ENCODE measurements at regions not wholly inside any gene's neighbourhood (a gene's known extent, or its start where the extent isn't known, plus 50 kb on each side); places are given as distances from the start of the nearest gene placed in this dataset.

DNA sequence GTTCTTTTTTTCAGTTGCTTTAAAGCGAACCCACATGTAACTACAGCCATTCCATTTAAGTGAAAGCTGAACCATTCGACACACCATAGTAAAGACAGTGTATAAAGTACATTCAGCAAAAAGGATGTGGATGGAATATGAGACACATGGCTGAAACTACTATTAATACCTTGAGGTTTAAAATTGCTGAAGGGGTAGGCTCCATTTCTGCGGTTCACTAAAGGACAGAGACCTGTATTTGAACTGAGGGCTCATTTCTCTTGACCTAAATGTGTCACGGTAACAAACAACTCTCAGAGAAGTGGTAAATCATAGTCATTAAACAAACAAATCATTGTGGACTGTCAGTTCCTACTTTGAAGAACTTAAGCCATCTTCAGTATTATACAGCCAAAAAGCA is 1085.6 kb upstream of the TENM3 start:
- Histone ChIP-seq H3K4me1 (ENCODE audit: low read length) (no peaks in the 10 kb centered on the region), H3K79me2 (ENCODE audit: low read length) (no peaks in the 10 kb centered on the region), H3K27me3 (ENCODE audit: low read length) (no peaks in the 10 kb centered on the region), H3K9me2 (replicated peaks; ENCODE audit: insufficient read depth, low read length) (no peaks in the 10 kb centered on the region), H3K9me3 (ENCODE audit: low read length) (no peaks in the 10 kb centered on the region), H2AFZ (ENCODE audit: low read length) (no peak overlapping the region), H3K4me3 (ENCODE audit: low read length) (no peak overlapping the region), H4K20me1 (ENCODE audit: insufficient read depth, low read depth, low read length) (no peaks in the 10 kb centered on the region), H3K27ac (ENCODE audit: low read length) (no peak overlapping the region), H3K36me3 (ENCODE audit: insufficient read depth, low read length) (no peaks in the 10 kb centered on the region), H3K4me2 (ENCODE audit: low read depth, low read length, poor library complexity, severe bottlenecking) (no peak overlapping the region), H3K9ac (ENCODE audit: low read length) (no peak overlapping the region)
- DNase-seq, result no peak

DNA sequence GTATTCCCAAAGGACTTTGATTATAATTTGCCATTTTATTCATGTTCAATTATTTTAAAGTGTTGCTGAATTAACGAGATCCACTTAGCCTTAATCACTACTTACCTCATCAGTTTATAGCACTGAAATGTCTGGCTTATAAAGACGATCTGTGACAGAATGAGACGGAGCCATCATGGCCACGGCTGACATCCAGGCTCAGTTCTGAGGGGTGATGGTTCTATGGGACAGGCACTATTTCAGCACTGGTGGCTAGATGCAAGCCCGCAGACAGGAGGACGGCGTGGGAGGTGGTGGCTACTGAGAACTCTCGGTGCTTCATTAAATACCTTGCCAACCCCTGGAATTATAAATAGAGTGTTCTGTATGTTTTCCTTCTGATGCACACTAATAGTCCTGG is 1084.2 kb upstream of the TENM3 start:
- Histone ChIP-seq H3K4me3 (ENCODE audit: low read length) (no peak overlapping the region), H3K27ac (ENCODE audit: low read length) (no peak overlapping the region), H3K4me2 (ENCODE audit: low read depth, low read length, poor library complexity, severe bottlenecking) (no peak overlapping the region)

DNA sequence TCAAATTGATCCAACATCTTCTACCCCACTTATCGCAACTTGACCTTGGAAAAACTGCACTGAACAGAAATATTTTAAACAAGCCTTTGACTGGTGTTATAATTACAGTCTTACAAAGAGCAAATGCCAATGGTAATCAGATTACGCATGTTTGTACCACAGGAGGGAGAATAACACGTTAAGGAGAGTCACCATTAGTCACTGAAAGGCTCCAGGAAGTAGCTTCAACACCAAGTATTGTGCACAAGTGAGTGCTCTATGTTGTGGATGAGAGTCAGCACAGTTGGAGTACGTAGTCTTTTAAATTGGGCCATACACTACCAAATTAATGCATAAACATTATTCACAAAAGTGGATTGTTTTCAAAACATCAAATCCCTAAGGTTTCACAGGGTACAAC is 1081.5 kb upstream of the TENM3 start:
- Histone ChIP-seq H3K4me1 (ENCODE audit: low read length) (no peaks in the 10 kb centered on the region), H3K9me3 (ENCODE audit: low read length) (no peaks in the 10 kb centered on the region), H3K27me3 (ENCODE audit: low read length) (no peaks in the 10 kb centered on the region), H2AFZ (ENCODE audit: low read length) (no peak overlapping the region), H3K36me3 (ENCODE audit: insufficient read depth, low read length) (no peaks in the 10 kb centered on the region), H3K4me3 (ENCODE audit: low read length) (no peak overlapping the region), H3K4me2 (ENCODE audit: low read depth, low read length, poor library complexity, severe bottlenecking) (no peak overlapping the region), H3K9ac (ENCODE audit: low read length) (no peak overlapping the region), H3K27ac (ENCODE audit: low read length) (no peak overlapping the region), H3K9me2 (replicated peaks; ENCODE audit: insufficient read depth, low read length) (no peaks in the 10 kb centered on the region), H4K20me1 (ENCODE audit: insufficient read depth, low read depth, low read length) (no peaks in the 10 kb centered on the region), H3K79me2 (ENCODE audit: low read length) (no peaks in the 10 kb centered on the region)
- DNase-seq, result no peak

More for the DNA sequence above, 1084.2 kb upstream of the TENM3 start:
- H3K4me1 ChIP-seq (ENCODE audit: low read length), result no peaks in the 10 kb centered on the region
- no peak for DNase-seq
- H3K9me3 ChIP-seq (ENCODE audit: low read length), result no peaks in the 10 kb centered on the region
- no peaks in the 10 kb centered on the region for H3K36me3 ChIP-seq (ENCODE audit: insufficient read depth, low read length)
- no peaks in the 10 kb centered on the region for H4K20me1 ChIP-seq (ENCODE audit: insufficient read depth, low read depth, low read length)
- H3K9me2 ChIP-seq (replicated peaks; ENCODE audit: insufficient read depth, low read length), result no peaks in the 10 kb centered on the region
- no peak overlapping the region for H3K9ac ChIP-seq (ENCODE audit: low read length)
- H3K79me2 ChIP-seq (ENCODE audit: low read length), result no peaks in the 10 kb centered on the region
- H3K27me3 ChIP-seq (ENCODE audit: low read length), result no peaks in the 10 kb centered on the region
- H2AFZ ChIP-seq (ENCODE audit: low read length), result no peak overlapping the region

DNA sequence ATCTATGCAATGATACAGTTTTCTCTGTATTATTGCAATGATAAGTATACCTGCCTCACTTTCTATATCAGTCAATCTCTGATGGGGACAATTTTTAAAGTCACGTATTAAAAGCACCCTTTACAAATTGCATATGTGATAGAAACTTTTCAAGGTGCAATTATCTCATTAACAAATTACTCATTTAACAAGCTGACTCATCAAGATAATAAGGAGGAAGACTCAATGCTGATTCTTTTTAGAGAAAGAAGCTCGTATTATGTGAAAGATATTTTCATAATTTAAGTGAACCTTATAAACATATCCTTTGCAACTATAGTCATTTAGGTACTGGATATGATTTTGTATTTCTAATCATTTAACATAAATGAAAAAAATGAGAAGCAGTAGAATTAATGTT is 1080.9 kb upstream of the TENM3 start:
- H3K9ac ChIP-seq (ENCODE audit: low read length), result no peak overlapping the region
- no peaks in the 10 kb centered on the region for H4K20me1 ChIP-seq (ENCODE audit: insufficient read depth, low read depth, low read length)
- DNase-seq, result no peak
- H3K27me3 ChIP-seq (ENCODE audit: low read length), result no peaks in the 10 kb centered on the region
- H3K79me2 ChIP-seq (ENCODE audit: low read length), result no peaks in the 10 kb centered on the region
- H3K4me2 ChIP-seq (ENCODE audit: low read depth, low read length, poor library complexity, severe bottlenecking), result no peak overlapping the region
- no peak overlapping the region for H3K4me3 ChIP-seq (ENCODE audit: low read length)
- no peaks in the 10 kb centered on the region for H3K9me2 ChIP-seq (replicated peaks; ENCODE audit: insufficient read depth, low read length)
- no peaks in the 10 kb centered on the region for H3K36me3 ChIP-seq (ENCODE audit: insufficient read depth, low read length)
- no peaks in the 10 kb centered on the region for H3K4me1 ChIP-seq (ENCODE audit: low read length)
- no peaks in the 10 kb centered on the region for H3K9me3 ChIP-seq (ENCODE audit: low read length)
- H2AFZ ChIP-seq (ENCODE audit: low read length), result no peak overlapping the region
- H3K27ac ChIP-seq (ENCODE audit: low read length), result no peak overlapping the region

DNA sequence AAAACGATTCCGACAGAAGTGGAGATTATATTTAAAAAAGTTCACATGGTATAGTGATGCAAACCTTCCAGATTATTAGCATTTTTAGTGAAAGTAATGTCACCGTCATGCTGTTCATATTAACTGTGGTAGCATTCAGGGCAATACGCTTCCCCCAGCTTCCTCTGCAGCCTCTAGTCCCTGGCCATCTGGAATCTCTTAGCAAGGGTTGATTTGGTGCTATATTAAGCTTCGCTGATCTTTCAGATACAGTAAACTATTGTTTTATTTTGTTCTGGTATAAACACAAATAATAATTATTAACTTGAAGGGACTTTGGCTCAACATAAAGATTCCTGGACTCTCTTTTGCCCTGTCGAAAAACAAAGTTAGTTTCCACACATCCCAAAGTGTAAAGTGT is 1080.5 kb upstream of the TENM3 start:
- Histone ChIP-seq H3K9ac (ENCODE audit: low read length) (no peak overlapping the region), H3K9me2 (replicated peaks; ENCODE audit: insufficient read depth, low read length) (no peaks in the 10 kb centered on the region), H3K4me2 (ENCODE audit: low read depth, low read length, poor library complexity, severe bottlenecking) (no peak overlapping the region), H2AFZ (ENCODE audit: low read length) (no peak overlapping the region), H3K9me3 (ENCODE audit: low read length) (no peaks in the 10 kb centered on the region), H3K4me1 (ENCODE audit: low read length) (no peaks in the 10 kb centered on the region), H4K20me1 (ENCODE audit: insufficient read depth, low read depth, low read length) (no peaks in the 10 kb centered on the region), H3K79me2 (ENCODE audit: low read length) (no peaks in the 10 kb centered on the region), H3K27ac (ENCODE audit: low read length) (no peak overlapping the region), H3K27me3 (ENCODE audit: low read length) (no peaks in the 10 kb centered on the region), H3K4me3 (ENCODE audit: low read length) (no peak overlapping the region), H3K36me3 (ENCODE audit: insufficient read depth, low read length) (no peaks in the 10 kb centered on the region)
- DNase-seq, result no peak

DNA sequence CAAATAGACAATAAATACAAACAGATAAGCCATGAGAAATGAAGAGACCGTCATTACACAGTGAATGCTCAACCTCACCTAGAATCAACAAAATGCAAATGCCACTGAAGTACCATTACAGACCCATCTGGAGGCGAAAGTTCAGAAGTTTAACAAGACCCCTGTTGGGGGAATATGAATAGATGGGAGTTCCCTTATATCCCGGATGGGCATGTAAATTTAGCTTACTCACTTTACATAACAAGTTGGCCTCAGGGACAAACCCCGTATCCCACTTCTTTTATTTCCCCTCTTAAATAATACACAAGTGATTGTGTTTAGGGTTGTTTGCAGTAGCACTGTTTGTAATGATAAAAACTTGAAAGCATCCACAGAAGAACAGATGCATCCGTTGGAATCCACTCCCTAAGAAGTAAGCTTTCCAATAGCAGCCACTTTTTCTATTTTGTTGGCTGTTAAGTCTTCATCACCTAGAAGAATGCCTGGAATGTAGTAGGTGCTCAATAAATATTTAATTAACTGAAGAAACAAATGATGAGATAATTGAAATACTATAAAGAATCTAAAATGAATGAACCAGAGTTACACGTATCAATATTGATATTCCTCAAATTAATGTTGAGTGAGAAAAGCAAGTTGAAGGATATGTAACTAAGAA is 1076.3 kb upstream of the TENM3 start:
- Histone ChIP-seq H4K20me1 (ENCODE audit: insufficient read depth, low read depth, low read length) (no peaks in the 10 kb centered on the region), H3K79me2 (ENCODE audit: low read length) (no peaks in the 10 kb centered on the region), H2AFZ (ENCODE audit: low read length) (no peak overlapping the region), H3K4me3 (ENCODE audit: low read length) (no peak overlapping the region), H3K4me2 (ENCODE audit: low read depth, low read length, poor library complexity, severe bottlenecking) (no peak overlapping the region), H3K9me2 (replicated peaks; ENCODE audit: insufficient read depth, low read length) (no peaks in the 10 kb centered on the region), H3K27me3 (ENCODE audit: low read length) (no peaks in the 10 kb centered on the region), H3K36me3 (ENCODE audit: insufficient read depth, low read length) (no peaks in the 10 kb centered on the region), H3K27ac (ENCODE audit: low read length) (no peak overlapping the region), H3K4me1 (ENCODE audit: low read length) (no peaks in the 10 kb centered on the region), H3K9ac (ENCODE audit: low read length) (no peak overlapping the region), H3K9me3 (ENCODE audit: low read length) (no peaks in the 10 kb centered on the region)
- DNase-seq, result no peak

DNA sequence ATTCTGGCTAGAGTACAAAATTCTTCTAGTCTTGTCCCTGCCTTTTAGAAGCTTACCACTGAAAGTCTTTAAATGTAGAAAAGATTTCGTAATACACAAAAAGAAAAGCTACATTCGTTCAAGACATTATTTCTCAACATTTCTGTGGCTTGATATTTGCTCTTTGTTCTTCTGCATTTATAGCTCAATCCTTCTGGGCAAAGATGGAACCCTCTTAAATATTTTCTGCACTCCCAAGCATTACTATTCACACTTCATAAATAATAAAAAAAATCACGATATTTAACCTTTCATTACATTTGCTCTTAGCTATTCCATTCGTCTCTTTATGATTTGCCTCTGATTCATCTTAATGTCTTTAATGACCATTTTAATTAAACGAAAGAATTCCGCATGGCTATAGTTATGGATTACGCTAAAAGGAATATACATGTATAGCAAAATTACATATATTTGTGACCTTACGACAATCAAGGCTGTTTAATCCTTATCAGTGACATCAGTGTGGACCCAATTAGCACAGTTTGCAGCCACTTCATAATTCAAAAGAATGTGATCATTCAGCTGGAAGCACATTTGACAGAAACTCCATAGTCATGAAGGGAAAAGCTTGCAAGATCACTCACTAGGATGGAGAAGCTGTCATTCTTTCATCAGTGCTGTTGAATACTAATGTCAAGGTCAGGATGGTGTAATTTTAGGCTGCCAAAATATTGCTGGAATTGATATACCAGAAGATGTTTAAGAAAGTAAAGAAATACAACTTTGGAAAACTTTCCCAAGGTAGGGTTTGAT is 1075.0 kb upstream of the TENM3 start:
- no peak for DNase-seq
- Histone ChIP-seq H3K4me2 (ENCODE audit: low read depth, low read length, poor library complexity, severe bottlenecking) (no peak overlapping the region), H3K9me3 (ENCODE audit: low read length) (no peaks in the 10 kb centered on the region), H3K27ac (ENCODE audit: low read length) (no peak overlapping the region), H3K4me3 (ENCODE audit: low read length) (no peak overlapping the region), H3K4me1 (ENCODE audit: low read length) (no peaks in the 10 kb centered on the region), H3K9ac (ENCODE audit: low read length) (no peak overlapping the region), H3K9me2 (replicated peaks; ENCODE audit: insufficient read depth, low read length) (no peaks in the 10 kb centered on the region), H3K79me2 (ENCODE audit: low read length) (no peaks in the 10 kb centered on the region), H3K36me3 (ENCODE audit: insufficient read depth, low read length) (no peaks in the 10 kb centered on the region), H4K20me1 (ENCODE audit: insufficient read depth, low read depth, low read length) (no peaks in the 10 kb centered on the region), H2AFZ (ENCODE audit: low read length) (no peak overlapping the region), H3K27me3 (ENCODE audit: low read length) (no peaks in the 10 kb centered on the region)

DNA sequence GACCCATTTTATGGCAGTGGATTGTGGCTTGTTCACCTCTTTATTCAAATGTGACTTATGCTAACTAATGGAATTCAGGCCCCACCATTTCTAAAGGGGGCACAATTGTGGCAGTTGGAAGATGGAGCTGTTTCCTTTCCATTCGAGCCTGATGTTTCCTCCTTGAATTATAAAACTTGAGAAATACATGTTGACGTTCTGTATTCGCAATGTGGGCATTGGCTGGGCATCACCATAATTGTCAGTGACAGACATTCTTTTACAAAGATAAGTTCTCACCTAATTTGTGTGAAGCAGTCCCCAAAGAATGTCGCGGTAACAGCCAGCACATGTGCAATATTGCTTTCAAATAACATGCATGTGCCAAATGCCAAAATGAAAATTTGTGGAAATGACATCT is 1070.2 kb upstream of the TENM3 start:
- no peak overlapping the region for H3K27ac ChIP-seq (ENCODE audit: low read length)
- no peak overlapping the region for H3K4me2 ChIP-seq (ENCODE audit: low read depth, low read length, poor library complexity, severe bottlenecking)
- H3K9me2 ChIP-seq (replicated peaks; ENCODE audit: insufficient read depth, low read length), result no peaks in the 10 kb centered on the region
- H2AFZ ChIP-seq (ENCODE audit: low read length), result no peak overlapping the region
- H3K4me3 ChIP-seq (ENCODE audit: low read length), result no peak overlapping the region
- no peak overlapping the region for H3K9ac ChIP-seq (ENCODE audit: low read length)
- H3K4me1 ChIP-seq (ENCODE audit: low read length), result no peaks in the 10 kb centered on the region
- no peaks in the 10 kb centered on the region for H3K27me3 ChIP-seq (ENCODE audit: low read length)
- H4K20me1 ChIP-seq (ENCODE audit: insufficient read depth, low read depth, low read length), result no peaks in the 10 kb centered on the region
- no peak for DNase-seq
- H3K36me3 ChIP-seq (ENCODE audit: insufficient read depth, low read length), result no peaks in the 10 kb centered on the region
- H3K79me2 ChIP-seq (ENCODE audit: low read length), result no peaks in the 10 kb centered on the region
- H3K9me3 ChIP-seq (ENCODE audit: low read length), result no peaks in the 10 kb centered on the region
